ENCODE measurements at regions not wholly inside any gene's neighbourhood (a gene's known extent, or its start where the extent isn't known, plus 50 kb on each side); places are given as distances from the start of the nearest gene placed in this dataset.

- Histone ChIP-seq H4K8ac (ENCODE audit: extremely low read depth, insufficient read depth, low read length) (0 out of 2 replicates have a peak overlapping the region, but pooled peaks have one; percentile 60), H2BK15ac (ENCODE audit: low read length) (0 out of 2 replicates have a peak overlapping the region, but pooled peaks have one; percentile 2), H3K9ac (replicated peaks in 1 of 4; ENCODE audit: extremely low read depth in 1 of 4, low read depth in 3 of 4, low read length in 3 of 4) (no peak overlapping the region), H3K4me2 (ENCODE audit: insufficient read depth in 1 of 2, low read depth in 2 of 2, low read length in 2 of 2) (no peak overlapping the region), H3K23me2 (ENCODE audit: low read depth, low read length) (no peaks in the 10 kb centered on the region), H3K23ac (ENCODE audit: insufficient read length) (no peak overlapping the region), H2BK12ac (ENCODE audit: low read depth, low read length) (no peak overlapping the region), H2BK20ac (ENCODE audit: low read length) (no peak overlapping the region), H3K79me2 (ENCODE audit: control insufficient read depth in 1 of 2, insufficient read depth in 2 of 2, low read length in 2 of 2) (no peaks in the 10 kb centered on the region), H4K91ac (replicated peaks; ENCODE audit: insufficient read length, low read length) (peak overlapping the region; percentile 2), H3K4ac (replicated peaks; ENCODE audit: insufficient read length, low read depth, low read length) (no peak overlapping the region), H4K20me1 (replicated peaks in 1 of 2; ENCODE audit: control insufficient read depth in 1 of 2, insufficient read depth in 2 of 2, low read length in 2 of 2) (no peaks in the 10 kb centered on the region), H3K4me1 (replicated peaks in 1 of 4; ENCODE audit: control insufficient read depth in 3 of 4, insufficient read depth in 4 of 4, low read length in 3 of 4) (peaks cover 0 to 11% (median 3%) of the 10 kb centered on the region in 4 experiments; a peak in 6 of 7 replicates), H2BK120ac (replicated peaks; ENCODE audit: low read depth, low read length) (no peak overlapping the region), H3K4me3 (ENCODE audit: extremely low read depth in 1 of 4, insufficient read depth in 2 of 4, low read depth in 3 of 4, low read length in 4 of 4) (no peak overlapping the region), H3K36me3 (ENCODE audit: control insufficient read depth in 2 of 4, insufficient read depth in 4 of 4, low read length in 3 of 4) (no peaks in the 10 kb centered on the region), H2AK5ac (ENCODE audit: low read depth, low read length) (no peak overlapping the region), H2BK5ac (ENCODE audit: low read depth, low read length) (no peak overlapping the region), H3K18ac (ENCODE audit: extremely low read depth, low read length) (peak overlapping the region; percentile 15; the same call in 1 of the 2 replicates), H3K27ac (ENCODE audit: low read depth, low read length) (no peak overlapping the region), H3K79me1 (ENCODE audit: low read depth, low read length) (no peaks in the 10 kb centered on the region), H3K56ac (replicated peaks; ENCODE audit: insufficient read length, low read depth, low read length) (no peak overlapping the region), H3K9me3 (ENCODE audit: insufficient read depth in 2 of 2, low read depth in 1 of 2, low read length in 1 of 2) (no peaks in the 10 kb centered on the region), H3K27me3 (replicated peaks in 1 of 4; ENCODE audit: control insufficient read depth in 3 of 4, extremely low read depth in 1 of 4, insufficient read depth in 3 of 4, low read length in 3 of 4) (peaks cover 0 to 5% (median 2%) of the 10 kb centered on the region in 4 experiments; a peak in 4 of 7 replicates), H3K14ac (ENCODE audit: insufficient read length) (no peak overlapping the region), H4K5ac (ENCODE audit: insufficient read length, low read depth, low read length) (no peak overlapping the region), H2AFZ (ENCODE audit: low read length) (peak overlapping the region; percentile 92)
- CTCF ChIA-PET (ENCODE audit: partially characterized antibody) = interaction anchor here (1.1 kb wide), 1 partner anchor 15 kb away, joined by 3 read pairs; no protein-coding TSS in a partner anchor
- POLR2A ChIA-PET (ENCODE audit: partially characterized antibody) = no interaction called here
- no peak for DNase-seq (ENCODE audit: low read depth in 1 of 2, low spot score in 2 of 2)
- WGBS, 2 experiments (ENCODE audit: extremely low coverage in 1 of 2, insufficient coverage in 1 of 2, insufficient read length in 1 of 2, insufficient replicate concordance in 2 of 2, low coverage in 1 of 2, low lambda C conversion rate in 2 of 2, missing lambda C conversion rate in 1 of 2) = 78% methylated on average over 7 of the region's 7 CpGs; no CpG with 5 or more reads in 1 of the 2 experiments
- FAIRE-seq = no peak
- no peak for TF ChIP-seq NANOG (IDR thresholded peaks at IDR 0.05; ENCODE audit: insufficient read depth, low read depth, low read length, poor library complexity, severe bottlenecking)
- TF ChIP-seq ATF3 (IDR thresholded peaks at IDR 0.05; ENCODE audit: insufficient read depth, low read depth, low read length) = no peak
- no peak for TF ChIP-seq MAFK (IDR thresholded peaks at IDR 0.05; ENCODE audit: low read depth, low read length)
- TF ChIP-seq TAF1 (IDR thresholded peaks at IDR 0.05; ENCODE audit: low read depth, low read length) = no peak
- no peak for TF ChIP-seq SIRT6 (IDR thresholded peaks at IDR 0.05; ENCODE audit: low read length)
- no peak for TF ChIP-seq TAF7 (optimal IDR thresholded peaks at IDR 0.05; ENCODE audit: borderline replicate concordance, low read depth, low read length)
- TF ChIP-seq SP2 (IDR thresholded peaks at IDR 0.05; ENCODE audit: low read length) = no peak
- TF ChIP-seq ATF2 (IDR thresholded peaks at IDR 0.05; ENCODE audit: low read length) = no peak
- no peak for TF ChIP-seq BCL11A (IDR thresholded peaks at IDR 0.05; ENCODE audit: low read depth in 2 of 2, low read length in 2 of 2)
- no peak for TF ChIP-seq CEBPB (IDR thresholded peaks at IDR 0.05; ENCODE audit: low read depth, low read length)
- no peak for TF ChIP-seq SP4 (IDR thresholded peaks at IDR 0.05; ENCODE audit: low read length)
These were observed 83.1 kb upstream of the NCAM1 start for GRCh38 chr11:112878033-112878601.

Data from H1 (cell line).